Neutrophil (primary cell): ENCODE measurements at regions not wholly inside any gene's neighbourhood (a gene's known extent, or its start where the extent isn't known, plus 50 kb on each side); places are given as distances from the start of the nearest gene placed in this dataset.

Experiments
- H3K27ac ChIP-seq: fragments of 200-600 bp; sonication (generic); 2 replicates; pipeline ENCODE4 v1.5.1; 2016; ENCODE audit warnings: mild to moderate bottlenecking, moderate library complexity
- H3K27me3 ChIP-seq: fragments of 200-600 bp; sonication (generic); 2 replicates; pipeline ENCODE4 v1.6.0; 2016; ENCODE audit warnings: mild to moderate bottlenecking
- H3K36me3 ChIP-seq: fragments of 200-600 bp; sonication (generic); 2 replicates; pipeline ENCODE4 v1.5.1; 2017
- H3K4me1 ChIP-seq, 2 experiments: fragments of 200-600 bp in 1 of 2; sonication (generic) in 1 of 2; 1 replicate in 1 of 2; 2 replicates in 1 of 2; pipeline versions ENCODE4 v1.5.1 to v1.6.1; 2013 to 2016; ENCODE audit warnings: low read depth in 1 of 2, low read length in 1 of 2, mild to moderate bottlenecking in 1 of 2, moderate library complexity in 1 of 2; ENCODE audit not compliant: control insufficient read depth in 1 of 2, insufficient read depth in 1 of 2
- H3K4me3 ChIP-seq, 2 experiments: fragments of 200-600 bp in 1 of 2; sonication (generic) in 1 of 2; 1 replicate in 1 of 2; 2 replicates in 1 of 2; pipeline ENCODE4 v1.5.1; 2013 to 2016; ENCODE audit warnings: low read depth in 1 of 2, low read length in 1 of 2, mild to moderate bottlenecking in 1 of 2, moderate library complexity in 1 of 2
- H3K9me3 ChIP-seq: fragments of 200-600 bp; sonication (generic); 2 replicates; pipeline ENCODE4 v1.5.1; 2016
- CTCF ChIP-seq: fragments of 200-600 bp; sonication (generic); IDR thresholded peaks from 2 replicates; pipeline ENCODE4 v1.5.1; 2016; ENCODE audit warnings: antibody characterized with exemption

- H3K4me1 ChIP-seq = no peaks in the 10 kb centered on the region
- H3K27me3 ChIP-seq = no peaks in the 10 kb centered on the region
- H3K4me3 ChIP-seq = no peak overlapping the region
- H3K27ac ChIP-seq = no peak overlapping the region
- H3K36me3 ChIP-seq = no peaks in the 10 kb centered on the region
- TF ChIP-seq CTCF = no peak
- no peaks in the 10 kb centered on the region for H3K9me3 ChIP-seq
Observed at GRCh38 chr3:21188459-21188858, 562.6 kb downstream of the ZNF385D start.

- no peaks in the 10 kb centered on the region for H3K9me3 ChIP-seq
- no peaks in the 10 kb centered on the region for H3K36me3 ChIP-seq
- no peak overlapping the region for H3K4me3 ChIP-seq
- no peaks in the 10 kb centered on the region for H3K4me1 ChIP-seq
- TF ChIP-seq CTCF = no peak
- no peak overlapping the region for H3K27ac ChIP-seq
- H3K27me3 ChIP-seq = no peaks in the 10 kb centered on the region
Observed at GRCh38 chr3:21185816-21186314, 565.1 kb downstream of the ZNF385D start.

- H3K9me3 ChIP-seq = no peaks in the 10 kb centered on the region
- H3K4me3 ChIP-seq = no peak overlapping the region
- H3K27ac ChIP-seq = no peak overlapping the region
- no peak for TF ChIP-seq CTCF
- no peaks in the 10 kb centered on the region for H3K4me1 ChIP-seq
- H3K27me3 ChIP-seq = no peaks in the 10 kb centered on the region
- H3K36me3 ChIP-seq = no peaks in the 10 kb centered on the region
Observed at GRCh38 chr3:21174461-21174860, 576.5 kb downstream of the ZNF385D start.

- no peak for TF ChIP-seq CTCF
- no peak overlapping the region for H3K4me3 ChIP-seq
- H3K27ac ChIP-seq = no peak overlapping the region
- no peaks in the 10 kb centered on the region for H3K4me1 ChIP-seq
- H3K36me3 ChIP-seq = no peaks in the 10 kb centered on the region
- no peaks in the 10 kb centered on the region for H3K9me3 ChIP-seq
- H3K27me3 ChIP-seq = no peaks in the 10 kb centered on the region
Observed at GRCh38 chr3:21170964-21171363, 580.0 kb downstream of the ZNF385D start.

GRCh38 chr3:21169948-21170347, 581.1 kb downstream of the ZNF385D start:
- Histone ChIP-seq H3K9me3 (no peaks in the 10 kb centered on the region), H3K36me3 (no peaks in the 10 kb centered on the region), H3K27ac (no peak overlapping the region), H3K4me1 (no peaks in the 10 kb centered on the region), H3K4me3 (no peak overlapping the region), H3K27me3 (no peaks in the 10 kb centered on the region)
- TF ChIP-seq CTCF = no peak

GRCh38 chr3:21168471-21168870, 582.5 kb downstream of the ZNF385D start:
- Histone ChIP-seq H3K27ac (no peak overlapping the region), H3K27me3 (no peaks in the 10 kb centered on the region), H3K4me3 (no peak overlapping the region), H3K36me3 (no peaks in the 10 kb centered on the region), H3K9me3 (no peaks in the 10 kb centered on the region), H3K4me1 (no peaks in the 10 kb centered on the region)
- no peak for TF ChIP-seq CTCF
